OCI-LY7 (cell line): ENCODE measurements at regions not wholly inside any gene's neighbourhood (a gene's known extent, or its start where the extent isn't known, plus 50 kb on each side); places are given as distances from the start of the nearest gene placed in this dataset.

Experiments
- EZH2phosphoT487 ChIP-seq: fragments of 200-600 bp; sonication (generic); IDR thresholded peaks from 2 replicates; pipeline ENCODE4 v1.6.1; 2018; ENCODE audit warnings: low read depth, borderline replicate concordance, mild to moderate bottlenecking, mixed run types, antibody characterized with exemption, low read length, moderate library complexity, mixed read lengths
- TF ChIP-seq, protein P1 (sequence below): fragments of 200-600 bp; sonication (generic); conservative IDR thresholded peaks from 2 replicates; pipeline ENCODE4 v1.5.1; 2014; ENCODE audit warnings: mild to moderate bottlenecking, antibody characterized with exemption, low read length, moderate library complexity, mixed read lengths

DNA sequence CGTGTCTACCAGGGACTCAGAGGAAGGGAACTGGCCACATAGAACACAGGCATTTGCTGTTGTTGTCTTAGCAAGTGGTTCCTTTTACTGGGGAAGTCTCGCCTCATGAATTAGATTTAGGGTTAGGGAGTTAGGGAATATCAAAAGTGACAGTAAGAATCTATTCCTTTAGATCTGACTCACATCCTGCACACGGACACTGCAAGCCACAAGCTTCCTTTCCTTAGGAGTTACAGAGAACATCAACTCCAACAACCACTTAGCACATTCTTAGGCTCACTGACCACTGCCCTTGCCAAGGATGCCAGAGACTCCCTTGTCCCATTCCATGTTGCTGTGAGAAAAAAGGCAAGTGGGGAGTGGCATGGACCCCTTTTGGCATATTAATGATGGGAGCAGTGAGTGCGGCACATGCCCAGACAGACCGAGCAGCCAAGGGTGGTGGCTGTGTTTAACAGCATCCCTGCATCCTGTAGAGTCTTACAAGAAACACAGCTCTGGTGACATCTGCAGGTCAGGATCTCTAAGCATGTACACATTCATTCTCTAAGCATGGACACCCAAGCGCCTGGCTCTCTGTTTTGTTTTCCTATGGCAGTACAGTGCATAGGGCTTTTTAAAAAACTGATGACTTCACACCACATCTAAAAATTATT, 745.6 kb upstream of the RAB6C start:
- TF ChIP-seq, protein P1, sequence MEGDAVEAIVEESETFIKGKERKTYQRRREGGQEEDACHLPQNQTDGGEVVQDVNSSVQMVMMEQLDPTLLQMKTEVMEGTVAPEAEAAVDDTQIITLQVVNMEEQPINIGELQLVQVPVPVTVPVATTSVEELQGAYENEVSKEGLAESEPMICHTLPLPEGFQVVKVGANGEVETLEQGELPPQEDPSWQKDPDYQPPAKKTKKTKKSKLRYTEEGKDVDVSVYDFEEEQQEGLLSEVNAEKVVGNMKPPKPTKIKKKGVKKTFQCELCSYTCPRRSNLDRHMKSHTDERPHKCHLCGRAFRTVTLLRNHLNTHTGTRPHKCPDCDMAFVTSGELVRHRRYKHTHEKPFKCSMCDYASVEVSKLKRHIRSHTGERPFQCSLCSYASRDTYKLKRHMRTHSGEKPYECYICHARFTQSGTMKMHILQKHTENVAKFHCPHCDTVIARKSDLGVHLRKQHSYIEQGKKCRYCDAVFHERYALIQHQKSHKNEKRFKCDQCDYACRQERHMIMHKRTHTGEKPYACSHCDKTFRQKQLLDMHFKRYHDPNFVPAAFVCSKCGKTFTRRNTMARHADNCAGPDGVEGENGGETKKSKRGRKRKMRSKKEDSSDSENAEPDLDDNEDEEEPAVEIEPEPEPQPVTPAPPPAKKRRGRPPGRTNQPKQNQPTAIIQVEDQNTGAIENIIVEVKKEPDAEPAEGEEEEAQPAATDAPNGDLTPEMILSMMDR = 0 out of 2 replicates have a peak, but pooled peaks have one; percentile 10
- no peak for TF ChIP-seq EZH2phosphoT487
